ENCODE measurements at regions not wholly inside any gene's neighbourhood (a gene's known extent, or its start where the extent isn't known, plus 50 kb on each side); places are given as distances from the start of the nearest gene placed in this dataset.

GRCh38 chr2:221103930-221104329 is 468.2 kb downstream of the EPHA4 start:
- Histone ChIP-seq H3K4me2 (peak overlapping the region; percentile 28), H2AFZ (no peak overlapping the region), H3K79me2 (no peaks in the 10 kb centered on the region), H4K20me1 (ENCODE audit: insufficient read depth, poor library complexity, severe bottlenecking) (no peaks in the 10 kb centered on the region), H3K4me3 (no peak overlapping the region), H3K36me3 (replicated peaks; ENCODE audit: insufficient read depth, low read depth) (no peaks in the 10 kb centered on the region), H3K27me3 (no peaks in the 10 kb centered on the region), H3K4me1 (ENCODE audit: insufficient read depth) (no peaks in the 10 kb centered on the region), H3K9me3 (ENCODE audit: low read depth) (no peaks in the 10 kb centered on the region), H3K27ac (no peak overlapping the region), H3K9me2 (replicated peaks; ENCODE audit: insufficient read depth) (no peaks in the 10 kb centered on the region)
- no peak for DNase-seq (ENCODE audit: low spot score)
- TF ChIP-seq EZH2phosphoT487 (IDR thresholded peaks at IDR 0.05; ENCODE audit: low read depth, severe bottlenecking, unreplicated experiment) (no peak), EZH2 (IDR thresholded peaks at IDR 0.05; ENCODE audit: borderline replicate concordance) (no peak), CTCF (IDR thresholded peaks at IDR 0.05; ENCODE audit: poor library complexity) (no peak)
- WGBS (ENCODE audit: low lambda C conversion rate, missing lambda C conversion rate), result 85% methylated on average over 5 of the region's 5 CpGs

DNA sequence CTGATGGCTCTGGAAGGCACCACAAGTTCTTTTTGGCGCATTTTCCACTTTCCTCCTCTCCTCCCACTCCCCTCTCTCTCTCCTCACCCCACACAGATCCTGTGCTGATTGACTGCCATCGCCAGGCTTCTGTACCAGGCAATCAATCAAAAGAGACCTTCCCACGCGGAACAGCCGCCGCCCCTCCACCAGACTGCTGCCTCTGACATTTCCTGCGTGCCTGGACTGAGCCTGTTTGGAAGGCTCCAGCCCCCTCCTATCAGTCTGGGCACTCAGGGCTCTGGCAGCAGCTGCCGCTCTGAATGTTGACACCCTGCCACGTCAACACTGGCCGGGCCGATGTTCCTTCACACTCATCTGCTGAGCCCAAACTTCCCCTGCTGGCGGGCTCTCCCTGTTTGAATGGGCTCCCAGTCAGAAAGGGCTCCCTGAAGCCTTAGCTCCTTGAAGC is 467.7 kb downstream of the EPHA4 start:
- Histone ChIP-seq H3K9me3 (ENCODE audit: low read depth) (no peaks in the 10 kb centered on the region), H3K79me2 (no peaks in the 10 kb centered on the region), H3K4me2 (peak overlapping the region; percentile 28), H2AFZ (no peak overlapping the region), H3K9me2 (replicated peaks; ENCODE audit: insufficient read depth) (no peaks in the 10 kb centered on the region), H3K27me3 (no peaks in the 10 kb centered on the region), H4K20me1 (ENCODE audit: insufficient read depth, poor library complexity, severe bottlenecking) (no peaks in the 10 kb centered on the region), H3K4me3 (no peak overlapping the region), H3K36me3 (replicated peaks; ENCODE audit: insufficient read depth, low read depth) (no peaks in the 10 kb centered on the region), H3K27ac (no peak overlapping the region), H3K4me1 (ENCODE audit: insufficient read depth) (no peaks in the 10 kb centered on the region)
- no peak for TF ChIP-seq EZH2phosphoT487 (IDR thresholded peaks at IDR 0.05; ENCODE audit: low read depth, severe bottlenecking, unreplicated experiment)
- TF ChIP-seq CTCF (IDR thresholded peaks at IDR 0.05; ENCODE audit: poor library complexity), result no peak
- WGBS (ENCODE audit: low lambda C conversion rate, missing lambda C conversion rate), result 42% methylated on average over 12 of the region's 12 CpGs
- DNase-seq (ENCODE audit: low spot score), result peak; percentile 13

- TF ChIP-seq EZH2 (IDR thresholded peaks at IDR 0.05; ENCODE audit: borderline replicate concordance), result no peak
- TF ChIP-seq CTCF (IDR thresholded peaks at IDR 0.05; ENCODE audit: poor library complexity), result no peak
- TF ChIP-seq EZH2phosphoT487 (IDR thresholded peaks at IDR 0.05; ENCODE audit: low read depth, severe bottlenecking, unreplicated experiment), result no peak
These were observed 465.9 kb downstream of the EPHA4 start for GRCh38 chr2:221106241-221106640.

GRCh38 chr2:221107424-221107823 is 464.7 kb downstream of the EPHA4 start:
- Histone ChIP-seq H3K4me3 (no peak overlapping the region), H3K27ac (no peak overlapping the region), H3K4me1 (ENCODE audit: insufficient read depth) (no peaks in the 10 kb centered on the region), H3K9me3 (ENCODE audit: low read depth) (no peaks in the 10 kb centered on the region), H3K27me3 (no peaks in the 10 kb centered on the region), H2AFZ (no peak overlapping the region), H4K20me1 (ENCODE audit: insufficient read depth, poor library complexity, severe bottlenecking) (no peaks in the 10 kb centered on the region), H3K79me2 (no peaks in the 10 kb centered on the region), H3K9me2 (replicated peaks; ENCODE audit: insufficient read depth) (no peaks in the 10 kb centered on the region), H3K4me2 (no peak overlapping the region), H3K36me3 (replicated peaks; ENCODE audit: insufficient read depth, low read depth) (no peaks in the 10 kb centered on the region)
- no peak for TF ChIP-seq EZH2 (IDR thresholded peaks at IDR 0.05; ENCODE audit: borderline replicate concordance)
- no peak for TF ChIP-seq CTCF (IDR thresholded peaks at IDR 0.05; ENCODE audit: poor library complexity)
- no peak for TF ChIP-seq EZH2phosphoT487 (IDR thresholded peaks at IDR 0.05; ENCODE audit: low read depth, severe bottlenecking, unreplicated experiment)
- no peak for DNase-seq (ENCODE audit: low spot score)
- 96% methylated on average over 1 of the region's 1 CpG for WGBS (ENCODE audit: low lambda C conversion rate, missing lambda C conversion rate)

More at GRCh38 chr2:221106241-221106640, 465.9 kb downstream of the EPHA4 start:
- Histone ChIP-seq H3K4me3 (no peak overlapping the region), H3K27ac (no peak overlapping the region), H3K9me3 (ENCODE audit: low read depth) (no peaks in the 10 kb centered on the region), H3K9me2 (replicated peaks; ENCODE audit: insufficient read depth) (no peaks in the 10 kb centered on the region), H4K20me1 (ENCODE audit: insufficient read depth, poor library complexity, severe bottlenecking) (no peaks in the 10 kb centered on the region), H2AFZ (no peak overlapping the region), H3K4me2 (no peak overlapping the region), H3K36me3 (replicated peaks; ENCODE audit: insufficient read depth, low read depth) (no peaks in the 10 kb centered on the region), H3K4me1 (ENCODE audit: insufficient read depth) (no peaks in the 10 kb centered on the region), H3K79me2 (no peaks in the 10 kb centered on the region), H3K27me3 (no peaks in the 10 kb centered on the region)
- DNase-seq (ENCODE audit: low spot score), result no peak
- 98% methylated on average over 3 of the region's 3 CpGs for WGBS (ENCODE audit: low lambda C conversion rate, missing lambda C conversion rate)

All from hepatocyte (in vitro differentiated cells).